ENCODE measurements at regions not wholly inside any gene's neighbourhood (a gene's known extent, or its start where the extent isn't known, plus 50 kb on each side); places are given as distances from the start of the nearest gene placed in this dataset.

DNA sequence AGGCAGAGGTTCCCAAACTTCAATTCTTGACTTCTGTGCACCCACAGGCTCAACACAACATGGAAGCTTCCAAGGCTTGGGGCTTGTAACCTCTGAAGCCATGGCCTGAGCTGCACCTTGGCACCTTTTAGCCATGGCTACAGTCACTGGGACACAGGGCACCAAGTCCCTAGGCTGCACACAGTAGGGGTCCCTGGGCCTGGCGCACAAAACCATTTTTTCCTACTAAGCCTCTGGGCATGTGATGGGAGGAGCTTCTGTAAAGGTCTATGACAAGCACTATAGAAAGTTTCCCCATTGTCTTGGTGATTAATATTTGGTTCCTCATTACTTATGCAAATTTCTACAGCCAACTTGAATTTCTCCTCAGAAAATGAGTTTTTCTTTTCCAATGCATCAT lies 420.9 kb upstream of the GRM3 start (continued):
- TF ChIP-seq BACH1 (tag; IDR thresholded peaks at IDR 0.05) (no peak), USF1 (CRISPR knock-in tag; IDR thresholded peaks at IDR 0.05) (no peak), ZNF764 (CRISPR knock-in tag; IDR thresholded peaks at IDR 0.05; ENCODE audit: low read depth) (no peak), HES1 (IDR thresholded peaks at IDR 0.05; ENCODE audit: low read depth) (no peak), CAMTA2 (CRISPR knock-in tag; conservative IDR thresholded peaks at IDR 0.05) (no peak)

GRCh38 chr7:86214734-86215133 lies 429.0 kb upstream of the GRM3 start:
- Histone ChIP-seq H3K36me3 (ENCODE audit: control insufficient read depth, insufficient read depth, low read length) (no peaks in the 10 kb centered on the region), H3K27ac (ENCODE audit: extremely low read depth, low read depth, low read length) (no peak overlapping the region), H2AFZ (ENCODE audit: low read depth, low read length) (no peak overlapping the region), H3K9me1 (ENCODE audit: control insufficient read depth, insufficient read depth, low read length) (no peaks in the 10 kb centered on the region), H3K4me2 (ENCODE audit: insufficient read depth, low read length) (no peak overlapping the region), H3K79me2 (ENCODE audit: control insufficient read depth, insufficient read depth, low read length) (no peaks in the 10 kb centered on the region), H3K9ac (ENCODE audit: insufficient read depth in 1 of 2, low read depth in 2 of 2, low read length in 2 of 2) (no peak overlapping the region), H3K4me1 (replicated peaks in 1 of 2; ENCODE audit: control insufficient read depth in 2 of 2, insufficient read depth in 2 of 2, low read length in 2 of 2) (no peaks in the 10 kb centered on the region), H3K9me3 (replicated peaks; ENCODE audit: control insufficient read depth, insufficient read depth, low read depth, low read length) (no peaks in the 10 kb centered on the region), H3K4me3 (no peak overlapping the region), H3K27me3 (ENCODE audit: control insufficient read depth in 2 of 2, insufficient read depth in 2 of 2, low read length in 2 of 2) (no peaks in the 10 kb centered on the region), H4K20me1 (replicated peaks; ENCODE audit: control insufficient read depth, insufficient read depth, low read length) (no peaks in the 10 kb centered on the region)
- BruUV-seq (replicated peaks), result no TSS peak
- FAIRE-seq (no peak), ATAC-seq (no peak), DNase-seq (ENCODE audit: extremely low read depth in 1 of 4, low spot score in 3 of 4) (no peak)
- CTCF ChIA-PET (ENCODE audit: low intra/inter-chr PET ratio), result no interaction called here
- in situ Hi-C loops (cut with MboI), result no loop called here
- 0% methylated on average over 4 of the region's 4 CpGs for WGBS (ENCODE audit: insufficient coverage, low coverage, missing lambda C conversion rate)
- intact Hi-C loops (cut with micrococcal nuclease), result no loop called here
- TF ChIP-seq ZFP36 (IDR thresholded peaks at IDR 0.05; ENCODE audit: low read depth, low read length, partially characterized antibody) (no peak), KAT7 (CRISPR knock-in tag; IDR thresholded peaks at IDR 0.05; ENCODE audit: borderline replicate concordance) (no peak), PTRF (tag; IDR thresholded peaks at IDR 0.05) (no peak)
- POLR2A ChIA-PET, result no interaction called here

Measured in K562 (cell line).